SKM-1 treated with dmso at 0.1 percent for 144 hours (cell line): ENCODE measurements at regions not wholly inside any gene's neighbourhood (a gene's known extent, or its start where the extent isn't known, plus 50 kb on each side); places are given as distances from the start of the nearest gene placed in this dataset.
"Not testable (repeated sequence)": the region's sequence is repeated elsewhere in the genome, so short reads cannot be mapped to it uniquely, and the experiment has no call there.

Source experiments
- DNase-seq: peaks from one replicate; lab custom pipeline; 2025; ENCODE audit not compliant: unreplicated experiment; lab: John Stamatoyannopoulos, UW

- DNase-seq: no peak
Measured at GRCh38 chr4:112708772-112709171, 71.8 kb downstream of the LARP7 start.

GRCh38 chr4:112714922-112715901 is 78.3 kb downstream of the LARP7 start:
- no peak for DNase-seq

- DNase-seq: no peak
Measured at GRCh38 chr4:112717856-112718255, 80.9 kb downstream of the LARP7 start.

- DNase-seq: no peak
Measured at GRCh38 chr4:112721627-112722026, 84.7 kb downstream of the LARP7 start.

GRCh38 chr4:112726041-112726440 is 89.1 kb downstream of the LARP7 start:
- DNase-seq: no peak

- DNase-seq: not testable (repeated sequence)
Measured at GRCh38 chr4:112727728-112728127, 90.8 kb downstream of the LARP7 start.

GRCh38 chr4:112731715-112732114 is 94.8 kb downstream of the LARP7 start:
- DNase-seq: no peak

- no peak for DNase-seq
Measured at GRCh38 chr4:112732142-112732541, 95.2 kb downstream of the LARP7 start.

- DNase-seq: no peak
Measured at GRCh38 chr4:112735474-112735951, 98.6 kb downstream of the LARP7 start.

GRCh38 chr4:112736718-112737135 is 99.8 kb downstream of the LARP7 start:
- no peak for DNase-seq

- no peak for DNase-seq
Measured at GRCh38 chr4:112739442-112739841, 102.5 kb downstream of the LARP7 start.

- no peak for DNase-seq
Measured at GRCh38 chr4:112747036-112747435, 110.1 kb downstream of the LARP7 start.

- no peak for DNase-seq
Measured at GRCh38 chr4:112748352-112748878, 111.5 kb downstream of the LARP7 start.

- not testable (repeated sequence) for DNase-seq
Measured at GRCh38 chr4:112750749-112751148, 113.8 kb downstream of the LARP7 start.

- DNase-seq: no peak
Measured at GRCh38 chr4:112751447-112751846, 114.5 kb downstream of the LARP7 start.

- DNase-seq: no peak
Measured at GRCh38 chr4:112752061-112752460, 115.1 kb downstream of the LARP7 start.

GRCh38 chr4:112752510-112752909 is 115.6 kb downstream of the LARP7 start:
- DNase-seq: no peak

- no peak for DNase-seq
Measured at GRCh38 chr4:112753333-112753732, 116.4 kb downstream of the LARP7 start.

- DNase-seq: no peak
Measured at GRCh38 chr4:112759313-112759712, 122.4 kb downstream of the LARP7 start.

- peak; percentile 54 for DNase-seq
Measured at GRCh38 chr4:112765317-112765974, 128.5 kb downstream of the LARP7 start.

GRCh38 chr4:112766422-112766821 is 129.5 kb downstream of the LARP7 start:
- DNase-seq: no peak

GRCh38 chr4:112767386-112767785 is 130.4 kb downstream of the LARP7 start:
- DNase-seq: no peak
